HG03097 (cell line): ENCODE measurements at regions not wholly inside any gene's neighbourhood (a gene's known extent, or its start where the extent isn't known, plus 50 kb on each side); places are given as distances from the start of the nearest gene placed in this dataset.

ENCODE experiments used
- ATAC-seq: cut with Tn5 transposase; IDR thresholded peaks from one replicate; pipeline ENCODE4 v1.9.1; 2021; ENCODE audit not compliant: unreplicated experiment, low FRiP score

DNA sequence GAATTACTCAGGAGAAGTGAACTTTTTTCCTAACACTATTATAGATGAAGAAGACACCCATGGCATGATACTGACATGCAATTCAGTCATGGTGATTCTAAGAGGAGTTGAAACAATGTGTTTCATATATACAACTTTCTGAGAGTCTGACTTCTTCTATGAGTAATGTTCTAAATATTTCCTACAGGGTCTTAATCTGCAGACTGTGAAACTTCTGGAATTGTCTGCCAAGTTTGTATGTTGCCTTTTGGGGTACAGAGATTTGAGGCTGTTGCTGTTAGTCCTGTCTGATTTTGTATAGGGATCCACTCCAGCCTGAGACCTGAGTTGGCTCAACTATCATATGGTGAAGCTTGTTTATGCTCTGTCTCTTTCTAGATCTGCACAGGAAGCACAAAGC lies 160.6 kb upstream of the GATB start:
- no peak for ATAC-seq

DNA sequence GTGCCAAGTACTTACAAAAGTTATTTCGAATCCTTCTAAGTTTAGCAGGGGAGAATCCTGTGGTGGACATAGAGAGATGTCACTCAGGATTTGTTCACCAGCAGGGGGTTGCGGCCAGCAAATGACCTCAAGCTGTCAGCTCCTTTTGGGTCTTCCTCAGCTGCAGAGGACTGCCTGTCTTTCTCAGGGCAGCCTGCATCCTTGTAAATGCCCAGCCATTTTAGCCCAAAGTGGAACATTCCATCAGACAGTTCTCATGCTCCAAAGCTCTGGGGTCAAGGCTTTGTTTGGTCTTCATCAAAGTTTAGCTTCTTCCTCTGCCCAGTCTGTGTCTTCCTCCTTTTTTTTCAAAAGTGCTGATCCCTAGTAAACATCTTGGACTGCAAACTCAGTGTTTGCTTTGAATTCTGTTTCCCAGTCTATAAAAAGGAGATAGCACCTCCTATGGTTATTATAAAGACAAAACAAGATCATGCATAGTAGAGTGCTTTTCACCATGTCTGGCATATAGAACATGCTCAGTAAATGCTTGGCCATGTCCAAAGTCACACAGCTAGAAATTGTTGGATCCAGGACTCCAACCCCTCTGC lies 156.4 kb upstream of the GATB start:
- no peak for ATAC-seq

DNA sequence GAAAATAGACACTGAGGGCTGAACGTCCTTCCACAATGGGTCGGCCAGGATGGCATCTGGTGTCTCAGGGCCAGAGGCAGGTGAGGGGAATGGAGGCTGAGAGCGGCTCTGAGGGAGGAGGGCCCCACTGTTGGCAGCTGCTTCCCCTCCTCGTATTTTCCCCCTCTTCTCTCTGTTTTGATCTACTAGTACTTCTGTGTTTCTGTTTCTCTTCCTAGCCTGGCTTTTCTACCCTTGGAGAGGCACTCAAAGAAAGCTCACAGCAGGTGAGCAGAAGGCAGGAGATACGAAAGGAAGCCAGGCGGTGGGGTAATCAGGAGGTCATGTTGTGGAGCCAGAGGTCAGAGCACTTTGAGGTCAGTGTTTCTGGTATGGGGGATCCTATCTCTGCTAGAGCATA lies 151.8 kb upstream of the GATB start:
- no peak for ATAC-seq

DNA sequence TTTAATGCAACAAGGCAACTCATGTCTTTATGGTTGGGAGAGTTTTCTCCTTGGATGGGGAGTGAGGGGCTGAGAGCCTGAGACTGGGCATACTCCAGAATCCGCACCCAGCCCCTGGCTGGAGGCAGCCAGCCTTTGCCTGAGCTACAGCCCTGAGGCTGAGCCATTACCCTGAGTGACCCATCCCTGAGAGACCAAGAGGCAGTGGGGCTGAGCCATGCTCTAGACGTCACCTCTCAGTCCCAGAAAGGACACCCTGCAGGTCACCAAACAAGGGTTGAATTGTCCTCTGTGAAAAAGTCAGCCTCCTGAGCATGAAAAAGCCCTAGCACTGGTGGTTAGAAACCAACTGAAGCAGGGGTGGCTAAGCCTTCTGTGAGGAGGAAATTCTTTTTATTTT lies 151.2 kb upstream of the GATB start:
- ATAC-seq = no peak

DNA sequence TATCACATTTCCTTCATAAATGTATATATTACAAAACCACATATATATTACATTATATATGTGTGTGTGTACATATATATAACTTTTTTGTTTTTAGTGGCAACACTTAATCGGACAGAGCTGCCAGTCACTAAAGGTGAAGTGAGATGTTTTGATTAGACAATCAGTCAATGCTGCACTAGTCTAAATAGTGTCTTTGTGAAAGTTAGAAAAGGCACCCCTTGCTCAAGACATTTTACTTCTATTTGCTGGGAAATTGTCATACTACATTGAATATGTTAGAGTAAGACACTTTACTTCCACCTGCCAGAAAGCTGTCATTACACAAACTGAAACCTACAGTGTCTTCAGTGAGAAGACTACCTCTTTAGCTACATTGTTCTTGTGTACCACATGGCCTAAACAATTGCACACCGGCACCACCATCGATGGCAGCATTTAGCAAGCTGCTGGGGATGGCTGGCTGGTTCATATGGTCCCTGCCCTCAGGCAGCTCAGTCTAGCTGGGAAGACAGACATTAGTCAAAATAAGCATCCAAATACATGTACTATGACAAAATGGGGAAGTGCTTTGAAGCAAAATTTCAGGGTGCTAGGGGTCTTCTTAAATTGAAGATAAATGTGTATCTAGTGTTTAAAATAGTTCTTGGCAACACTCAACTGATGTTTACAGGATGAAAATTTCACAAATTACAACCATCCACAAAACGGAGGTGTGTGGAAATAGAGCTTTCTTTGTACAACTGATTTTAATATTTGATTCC lies 148.1 kb upstream of the GATB start:
- ATAC-seq = no peak

DNA sequence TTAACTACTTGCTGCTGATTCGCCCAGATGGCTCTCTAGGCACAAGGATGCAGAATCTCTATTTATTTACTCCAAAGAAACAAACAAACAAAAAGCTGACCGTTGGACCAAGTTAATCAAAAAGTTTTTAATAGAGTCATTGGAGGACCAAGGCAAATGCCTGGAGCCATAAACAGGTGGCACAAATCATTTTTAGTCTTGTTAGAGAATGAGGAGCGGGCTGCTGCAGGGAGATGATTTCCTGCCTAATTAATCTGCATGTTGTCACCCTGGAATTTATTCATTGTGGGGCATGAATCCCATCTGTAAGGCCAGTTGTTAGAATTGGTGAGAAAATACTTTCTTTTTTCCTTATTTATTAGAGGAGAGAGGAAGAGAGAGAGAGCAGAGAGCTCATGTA lies 147.4 kb upstream of the GATB start:
- no peak for ATAC-seq

DNA sequence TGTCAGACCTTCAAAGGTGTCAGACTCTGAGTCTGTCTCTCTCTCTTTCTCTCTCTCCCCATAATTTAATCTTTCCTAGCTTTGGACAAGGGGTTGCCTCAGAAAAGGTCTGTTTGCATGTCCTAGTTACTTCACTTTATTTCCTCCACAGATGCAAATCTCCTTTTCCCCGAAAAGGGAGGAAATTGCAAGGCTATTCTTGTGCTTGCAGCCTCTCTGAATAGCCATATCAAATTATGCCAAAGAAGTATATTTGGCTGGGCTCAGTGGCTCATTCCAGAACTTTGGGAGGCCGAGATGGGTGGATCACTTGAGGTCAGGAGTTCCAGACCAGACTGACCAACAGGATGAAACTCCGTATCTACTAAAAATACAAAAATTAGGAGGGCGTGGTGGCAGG lies 145.6 kb upstream of the GATB start:
- no peak for ATAC-seq

DNA sequence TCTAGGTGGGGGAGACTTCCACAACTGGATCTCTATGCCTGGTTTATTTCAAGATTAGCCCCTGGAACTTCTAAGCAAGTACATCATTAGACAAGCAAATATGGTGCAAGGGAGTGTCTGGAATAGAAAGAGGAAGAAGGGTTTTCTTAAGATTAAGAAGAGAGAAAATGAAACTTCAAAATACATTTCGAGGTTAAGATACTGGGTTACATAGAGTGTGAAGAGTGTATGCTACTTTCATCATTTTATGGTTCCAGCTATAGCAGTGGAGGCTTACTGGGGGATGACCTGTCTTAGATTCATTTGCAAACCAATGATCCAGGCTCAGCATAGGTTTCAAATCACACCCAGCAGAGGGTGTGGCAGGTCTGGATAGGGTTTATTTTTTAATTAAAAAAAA lies 144.4 kb upstream of the GATB start:
- ATAC-seq = peak; percentile 78

DNA sequence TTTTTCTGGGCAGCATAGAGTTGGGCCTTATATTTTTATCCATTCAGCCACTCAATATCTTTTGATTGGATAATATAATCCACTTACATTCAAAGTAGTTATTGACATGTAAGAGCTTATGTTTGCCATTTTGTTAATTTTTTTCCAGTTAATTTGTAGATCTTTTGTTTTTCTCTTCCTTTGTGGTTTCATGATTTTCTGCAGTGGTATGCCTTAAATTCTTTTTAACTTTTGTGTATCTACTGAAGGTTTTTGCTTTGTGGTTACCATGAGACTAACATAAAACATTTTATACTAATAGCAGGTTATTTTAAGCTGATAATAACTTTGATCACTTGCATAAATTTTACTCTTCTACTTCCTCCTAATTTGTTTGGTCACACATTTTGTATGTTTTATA lies 140.8 kb upstream of the GATB start:
- no peak for ATAC-seq

DNA sequence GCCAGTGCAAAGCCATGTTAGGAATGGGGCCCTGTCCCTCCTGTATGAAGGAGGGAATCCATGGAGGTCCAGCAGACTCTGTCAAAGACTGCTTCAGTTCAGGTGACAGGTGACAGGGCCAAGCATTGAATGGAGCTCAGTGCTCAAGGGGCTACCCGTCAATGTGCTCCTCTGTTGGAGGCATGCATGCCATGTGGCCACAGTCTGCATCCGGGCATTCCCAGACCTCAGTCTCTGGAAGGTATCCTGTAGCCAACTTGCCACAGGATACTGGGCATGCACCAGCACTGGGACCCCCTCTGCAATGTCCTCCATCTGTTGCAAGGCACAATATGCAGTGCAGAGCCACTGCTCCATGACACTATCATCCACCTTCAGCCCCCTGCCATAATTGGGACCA lies 136.1 kb upstream of the GATB start:
- ATAC-seq = no peak

DNA sequence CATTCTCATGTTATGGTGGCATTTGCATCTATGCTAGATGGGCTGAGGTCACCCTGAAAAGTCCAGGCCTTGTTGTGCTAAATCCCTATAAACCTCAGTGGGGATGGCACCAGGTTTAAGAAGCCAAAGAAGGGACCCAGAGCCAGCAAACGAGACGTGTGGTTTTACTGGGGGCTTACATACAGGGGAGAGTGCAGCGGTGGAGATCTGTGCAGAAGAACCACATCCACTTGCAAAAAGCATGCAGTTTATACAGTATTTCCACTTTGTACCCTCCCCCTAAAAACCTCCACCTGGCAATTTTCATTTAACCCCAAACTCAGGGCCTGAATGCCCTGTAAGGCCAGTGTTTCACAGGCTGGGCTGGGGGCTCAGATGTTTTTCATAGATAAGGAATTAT lies 134.9 kb upstream of the GATB start:
- ATAC-seq = no peak

DNA sequence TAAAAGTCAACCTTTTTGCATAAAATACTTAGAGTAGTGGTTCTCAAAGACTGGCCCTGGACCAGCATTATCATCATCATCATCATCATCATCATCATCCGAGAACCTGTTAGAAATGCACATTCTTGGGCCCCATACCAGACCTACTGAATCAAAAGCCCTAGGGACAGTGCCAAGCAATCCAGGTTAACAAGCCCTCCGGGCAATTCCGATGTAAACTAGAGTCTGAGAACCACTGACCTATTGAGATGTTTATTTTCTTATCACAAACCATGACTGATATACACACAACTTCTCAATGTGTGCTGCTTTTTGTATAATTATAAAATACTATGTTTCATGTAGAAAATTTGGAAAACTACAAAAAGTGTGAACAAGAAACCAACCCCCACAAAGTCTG lies 133.4 kb upstream of the GATB start:
- no peak for ATAC-seq

DNA sequence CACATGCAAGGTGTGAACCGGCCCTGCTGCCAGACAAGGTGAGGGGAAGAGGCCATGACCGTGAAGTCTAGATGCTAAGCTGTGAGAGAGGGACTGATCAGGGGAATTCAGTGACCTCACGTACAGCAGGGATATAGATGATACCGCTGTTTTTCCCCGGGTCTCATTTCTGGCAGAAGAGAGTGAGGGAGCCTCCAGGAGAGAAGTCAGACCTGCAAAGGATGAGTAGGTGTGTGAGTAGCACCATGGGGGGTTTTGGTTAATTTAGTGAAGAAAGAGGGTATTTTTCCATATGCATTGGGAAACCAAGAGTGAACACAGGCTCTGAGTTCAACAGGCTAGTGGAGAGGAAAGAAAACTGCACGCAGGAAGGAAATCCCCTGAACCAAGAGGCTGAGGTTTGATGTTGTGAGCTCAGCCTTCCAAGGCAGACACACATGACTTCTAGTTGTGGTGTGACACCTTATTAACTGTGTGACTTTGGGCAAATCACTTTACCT lies 127.6 kb upstream of the GATB start:
- peak; percentile 36 for ATAC-seq

DNA sequence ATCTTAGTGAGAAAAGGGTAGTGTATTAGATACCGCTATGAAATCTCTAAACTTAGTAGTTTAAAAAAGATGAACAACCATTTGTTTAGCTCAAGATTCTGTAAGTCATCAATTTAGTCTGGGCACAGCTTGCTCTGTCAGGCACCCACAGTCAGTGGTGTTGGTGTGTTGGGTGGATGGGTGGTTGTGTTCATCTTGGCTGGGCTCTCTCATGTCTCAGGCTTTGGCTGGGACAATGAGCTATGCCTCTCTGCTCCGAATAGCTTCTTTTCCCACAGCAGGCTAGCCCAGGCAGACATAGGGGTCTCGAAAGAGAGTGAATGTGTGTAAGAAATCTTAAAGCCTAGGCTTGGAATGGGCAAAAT lies 127.0 kb upstream of the GATB start:
- ATAC-seq = no peak

DNA sequence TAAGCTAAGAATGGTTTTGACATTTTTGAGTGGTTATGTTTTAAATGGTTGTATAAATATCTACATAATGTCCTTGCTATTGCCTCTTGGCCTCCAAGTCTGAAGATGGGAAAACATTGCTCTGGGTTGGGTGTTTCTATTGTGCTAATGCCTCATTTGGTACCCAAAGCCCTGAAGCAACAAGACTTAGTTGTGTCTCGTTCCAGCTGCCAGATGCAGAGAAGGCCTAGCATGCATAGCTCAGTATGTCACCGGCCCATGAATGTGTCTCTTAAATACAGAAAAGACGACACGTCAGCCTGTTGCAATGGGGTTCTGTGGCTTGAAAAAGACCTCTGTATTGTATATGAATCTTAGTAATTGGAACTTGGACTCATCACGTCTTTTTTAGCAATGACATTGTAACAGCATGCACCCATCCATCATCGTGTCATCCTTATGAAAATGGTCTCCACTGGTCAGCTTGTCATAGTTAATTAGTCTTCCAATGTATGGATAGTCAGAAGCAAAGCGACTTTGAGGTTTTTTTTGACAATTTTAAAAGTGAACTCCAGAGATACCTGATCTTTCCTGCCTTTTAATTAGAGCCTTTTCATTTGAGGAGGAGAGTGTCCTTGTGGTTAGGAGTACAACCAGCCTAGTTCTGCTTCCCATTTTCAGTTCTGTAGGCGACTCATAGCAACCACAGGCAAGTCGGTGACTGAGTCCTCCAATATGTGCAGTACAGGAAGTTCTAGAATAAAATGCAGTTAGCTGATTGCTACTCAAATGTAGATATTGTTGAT lies 126.4 kb upstream of the GATB start:
- peak; percentile 53 for ATAC-seq

DNA sequence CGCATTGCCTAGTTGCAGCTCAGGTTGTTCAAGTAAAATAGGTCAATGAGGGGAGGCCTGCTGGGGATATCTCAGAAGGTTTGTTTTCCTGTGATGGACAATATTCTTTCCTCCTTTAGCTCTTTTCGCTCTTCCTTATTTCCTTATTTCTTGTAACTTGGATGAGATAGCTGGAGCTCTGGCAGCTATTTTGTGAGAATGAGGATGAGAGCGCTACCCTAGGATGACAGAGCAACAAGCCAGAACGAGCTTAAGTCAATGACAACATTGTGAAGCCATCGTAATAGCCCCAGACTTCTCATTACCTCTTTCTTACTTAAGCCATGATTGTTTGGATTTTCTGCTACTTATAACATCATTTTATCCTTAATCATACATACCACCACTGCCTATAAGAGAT lies 124.3 kb upstream of the GATB start:
- no peak for ATAC-seq

DNA sequence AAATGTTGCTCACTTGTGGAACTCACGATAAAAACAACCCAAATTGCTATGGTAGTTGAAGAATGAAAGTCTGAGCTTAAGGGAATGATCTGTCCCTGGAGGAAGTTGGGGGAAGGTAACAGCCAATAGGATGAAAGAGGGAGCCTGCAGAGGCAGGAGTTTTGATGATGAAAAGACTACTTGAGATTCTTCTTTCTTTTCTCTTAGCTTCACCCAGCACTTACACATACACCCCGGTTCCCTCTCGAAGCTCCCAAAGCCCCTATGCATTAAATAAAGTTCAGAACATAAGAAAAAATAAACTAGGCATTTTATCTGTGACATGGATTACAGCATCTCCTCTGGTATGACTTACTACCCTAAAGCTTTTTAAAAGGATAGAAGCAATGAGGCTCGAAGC lies 122.9 kb upstream of the GATB start:
- ATAC-seq = no peak

DNA sequence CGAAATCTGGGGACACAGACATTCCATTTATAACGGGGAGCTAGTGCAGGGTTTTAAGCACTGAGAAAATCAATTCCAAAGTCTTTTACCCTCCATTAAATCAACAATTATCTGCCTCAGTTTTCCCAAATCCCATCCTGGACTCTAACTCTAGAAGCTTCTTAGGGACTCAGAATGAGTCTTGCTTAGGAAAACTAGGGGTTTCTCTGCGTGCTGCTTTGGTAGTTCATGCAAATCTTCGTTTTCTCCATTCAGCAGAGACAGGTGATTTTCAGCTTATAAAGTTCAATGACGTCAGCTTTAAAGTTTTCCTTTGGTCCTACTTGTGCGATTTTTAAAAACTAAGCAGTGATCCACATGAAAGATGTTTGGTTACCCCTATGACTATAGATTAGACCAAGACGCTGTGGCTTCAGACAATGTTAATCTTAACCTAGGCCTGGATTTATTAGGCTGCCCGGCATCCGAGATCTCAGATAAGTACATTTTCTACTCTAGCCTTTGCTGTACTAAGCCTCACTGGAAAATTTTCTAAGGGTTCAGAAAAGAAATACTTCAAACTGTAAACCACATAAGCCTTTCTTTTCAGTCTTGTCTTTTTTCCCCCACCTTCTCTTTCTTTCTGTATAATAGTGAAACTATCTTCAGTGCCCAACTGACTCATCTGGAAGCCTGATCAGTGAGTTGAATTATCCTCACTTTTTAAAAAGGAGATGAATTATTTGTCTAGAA lies 121.4 kb upstream of the GATB start:
- ATAC-seq = no peak

DNA sequence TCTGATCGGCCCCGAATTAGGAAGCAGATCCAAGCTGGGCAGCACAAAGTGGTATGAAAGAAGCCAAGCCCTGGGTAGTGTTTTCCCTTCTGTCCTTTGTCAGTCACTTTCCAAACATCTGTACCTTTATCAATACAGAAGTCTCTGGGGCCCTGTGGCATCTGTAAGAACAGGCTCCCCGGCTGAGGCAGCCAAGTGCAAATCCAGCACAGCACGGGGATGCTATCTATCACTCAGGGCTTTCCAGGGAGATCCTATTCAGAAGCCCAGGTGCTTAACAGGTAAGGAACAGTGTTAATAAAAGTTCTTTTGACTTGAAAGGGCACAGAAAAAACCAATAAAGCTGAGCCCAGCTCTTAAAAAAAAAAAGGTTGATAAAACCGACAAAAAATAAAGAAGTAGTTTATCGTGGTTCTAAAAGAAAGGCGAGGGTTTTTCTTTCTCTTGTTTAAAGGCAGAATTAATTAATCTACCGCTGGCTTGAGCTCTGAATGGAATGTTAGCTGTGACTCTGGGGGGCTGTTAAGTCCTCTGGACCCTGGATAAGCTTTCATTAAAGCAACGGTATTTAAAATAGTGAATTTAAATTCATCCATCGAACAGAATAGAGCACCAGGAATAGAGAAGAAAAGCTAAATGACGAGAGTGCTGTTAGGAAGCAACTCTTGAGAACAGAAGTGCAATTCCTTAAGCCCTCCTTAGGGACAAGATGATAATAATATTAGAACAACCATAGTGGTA lies 119.1 kb upstream of the GATB start:
- no peak for ATAC-seq

DNA sequence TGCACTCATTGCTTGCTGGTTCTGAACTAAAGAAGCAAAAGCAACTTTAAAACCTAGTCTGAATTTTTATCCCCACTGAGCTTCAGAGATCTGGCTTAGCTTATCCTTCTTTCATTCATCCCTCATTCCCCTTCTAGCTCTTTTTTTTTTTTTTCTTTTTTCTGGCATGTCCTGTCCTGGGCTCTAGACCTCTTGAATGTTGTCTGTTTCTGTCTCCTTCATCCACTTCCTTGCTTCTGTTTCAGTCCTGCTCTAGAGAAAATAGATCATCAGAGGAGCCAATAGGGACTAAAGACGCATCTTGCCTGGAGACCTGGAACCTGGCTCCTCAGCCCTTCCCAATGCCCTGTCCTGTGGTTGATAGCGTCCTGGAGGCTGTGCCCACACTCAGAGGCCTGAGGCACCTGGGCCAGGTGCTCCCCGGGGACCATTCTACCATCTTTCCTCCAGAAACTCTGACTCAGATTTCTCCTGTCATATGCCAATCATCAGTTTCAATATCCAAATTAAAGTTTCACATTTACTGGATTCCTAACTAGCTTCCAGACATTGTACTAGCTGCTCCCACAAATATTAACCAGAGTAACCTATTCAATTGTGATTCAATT lies 115.7 kb upstream of the GATB start:
- no peak for ATAC-seq
